ENCODE measurements at regions not wholly inside any gene's neighbourhood (a gene's known extent, or its start where the extent isn't known, plus 50 kb on each side); places are given as distances from the start of the nearest gene placed in this dataset.
"Not testable (repeated sequence)": the region's sequence is repeated elsewhere in the genome, so short reads cannot be mapped to it uniquely, and the experiment has no call there.

- DNase-seq (ENCODE audit: low read depth), result no peak
- no peak overlapping the region for H3K4me3 ChIP-seq (replicated peaks; ENCODE audit: low read depth, low read length)
- TF ChIP-seq CTCF (IDR thresholded peaks at IDR 0.05; ENCODE audit: low read length, missing control alignments), result no peak
Observed at GRCh38 chr12:13404111-13404628, 207.6 kb downstream of the EMP1 start.

- DNase-seq (ENCODE audit: low read depth); H3K4me3 ChIP-seq (replicated peaks; ENCODE audit: low read depth, low read length): not testable (repeated sequence)
Observed at GRCh38 chr12:13391375-13391774, 194.8 kb downstream of the EMP1 start.

GRCh38 chr12:13390918-13391317, 194.4 kb downstream of the EMP1 start:
- no peak for DNase-seq (ENCODE audit: low read depth)
- no peak overlapping the region for H3K4me3 ChIP-seq (replicated peaks; ENCODE audit: low read depth, low read length)
- no peak for TF ChIP-seq CTCF (IDR thresholded peaks at IDR 0.05; ENCODE audit: low read length, missing control alignments)

- TF ChIP-seq CTCF (IDR thresholded peaks at IDR 0.05; ENCODE audit: low read length, missing control alignments), result no peak
- H3K4me3 ChIP-seq (replicated peaks; ENCODE audit: low read depth, low read length), result no peak overlapping the region
- peak; percentile 33 for DNase-seq (ENCODE audit: low read depth)
Observed at GRCh38 chr12:13390381-13390861, 193.9 kb downstream of the EMP1 start.

GRCh38 chr12:13387101-13387500, 190.6 kb downstream of the EMP1 start:
- no peak for TF ChIP-seq CTCF (IDR thresholded peaks at IDR 0.05; ENCODE audit: low read length, missing control alignments)
- H3K4me3 ChIP-seq (replicated peaks; ENCODE audit: low read depth, low read length), result no peak overlapping the region
- DNase-seq (ENCODE audit: low read depth), result no peak

- TF ChIP-seq CTCF (IDR thresholded peaks at IDR 0.05; ENCODE audit: low read length, missing control alignments), result no peak
- no peak for DNase-seq (ENCODE audit: low read depth)
- no peak overlapping the region for H3K4me3 ChIP-seq (replicated peaks; ENCODE audit: low read depth, low read length)
Observed at GRCh38 chr12:13386323-13387039, 190.0 kb downstream of the EMP1 start.

GRCh38 chr12:13383379-13383778, 186.9 kb downstream of the EMP1 start:
- DNase-seq (ENCODE audit: low read depth), result no peak
- H3K4me3 ChIP-seq (replicated peaks; ENCODE audit: low read depth, low read length), result no peak overlapping the region
- TF ChIP-seq CTCF (IDR thresholded peaks at IDR 0.05; ENCODE audit: low read length, missing control alignments), result no peak
